ENCODE measurements at regions not wholly inside any gene's neighbourhood (a gene's known extent, or its start where the extent isn't known, plus 50 kb on each side); places are given as distances from the start of the nearest gene placed in this dataset.

GRCh38 chr15:70478251-70478990 is 284.9 kb downstream of the UACA start:
- no peak overlapping the region for H3K4me3 ChIP-seq (ENCODE audit: control insufficient read depth, low read depth, low read length)
- TF ChIP-seq CTCF (IDR thresholded peaks at IDR 0.05; ENCODE audit: control insufficient read depth, insufficient read depth, low read depth, low read length, missing control alignments) = no peak
- DNase-seq (ENCODE audit: low read depth) = no peak

DNA sequence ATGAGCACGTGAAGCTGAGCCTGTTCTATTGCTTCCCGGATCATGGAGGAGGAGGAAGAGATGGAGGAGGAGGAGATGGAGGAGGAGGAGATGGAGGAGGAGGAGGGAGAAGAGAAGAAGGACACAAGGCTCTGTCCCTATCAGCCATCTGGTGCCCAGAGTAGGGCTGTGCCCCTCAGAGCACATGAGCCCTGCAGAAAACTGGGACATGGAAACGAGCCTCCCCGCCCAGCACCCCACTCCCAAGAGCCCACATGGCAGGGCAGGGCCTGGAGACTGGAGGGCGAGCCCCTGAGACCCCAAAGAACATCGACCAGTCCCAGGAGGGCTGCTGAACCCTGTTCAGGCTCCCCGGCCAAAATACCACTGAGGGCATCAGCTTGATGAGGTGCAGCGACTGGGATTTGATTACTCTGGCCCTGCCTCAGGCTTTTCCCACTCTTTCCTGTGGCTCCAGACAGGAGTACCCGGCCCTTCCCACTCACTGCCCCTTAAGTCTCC is 285.6 kb downstream of the UACA start:
- no peak overlapping the region for H3K4me3 ChIP-seq (ENCODE audit: control insufficient read depth, low read depth, low read length)
- TF ChIP-seq CTCF (IDR thresholded peaks at IDR 0.05; ENCODE audit: control insufficient read depth, insufficient read depth, low read depth, low read length, missing control alignments) = no peak
- no peak for DNase-seq (ENCODE audit: low read depth)

DNA sequence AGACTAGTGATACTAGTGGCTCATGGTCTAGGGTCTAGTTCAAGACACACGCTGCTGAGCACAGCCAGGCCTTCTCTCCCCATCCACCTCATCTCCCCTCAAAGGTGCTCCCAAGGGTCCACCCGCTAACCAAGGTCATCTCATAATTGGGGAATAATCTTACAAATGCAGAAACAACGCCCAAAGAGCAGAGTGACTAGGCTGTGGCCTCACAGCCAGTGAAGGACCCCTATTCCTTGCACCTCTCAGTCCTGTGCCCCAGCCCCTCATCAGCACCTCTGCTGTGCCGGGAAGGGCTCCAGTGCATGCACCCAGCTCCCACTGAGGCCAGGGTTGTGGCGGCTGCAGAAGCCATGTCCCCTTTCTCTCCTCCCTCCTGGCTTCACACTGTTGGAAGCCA is 286.9 kb downstream of the UACA start:
- no peak for TF ChIP-seq CTCF (IDR thresholded peaks at IDR 0.05; ENCODE audit: control insufficient read depth, insufficient read depth, low read depth, low read length, missing control alignments)
- no peak overlapping the region for H3K4me3 ChIP-seq (ENCODE audit: control insufficient read depth, low read depth, low read length)
- no peak for DNase-seq (ENCODE audit: low read depth)

DNA sequence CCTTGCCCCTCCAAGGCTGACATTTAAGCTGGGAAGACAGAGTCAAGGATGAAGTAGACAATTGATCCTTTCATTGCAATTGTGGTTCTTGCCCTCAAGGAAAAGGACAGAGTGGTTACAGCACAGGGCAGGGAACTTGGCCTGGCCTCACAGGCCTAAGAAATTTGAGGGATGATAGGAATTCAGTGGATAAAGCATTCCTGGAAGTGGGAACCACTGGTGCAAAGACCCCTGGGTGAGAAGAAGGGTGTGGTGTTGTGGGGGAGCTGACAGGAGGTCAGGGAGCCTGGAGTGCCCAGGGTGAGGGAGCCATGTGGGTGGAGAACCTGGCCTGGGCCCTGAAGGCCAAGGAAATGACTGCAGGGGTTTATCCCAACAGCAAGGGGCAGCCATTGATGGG is 287.4 kb downstream of the UACA start:
- H3K4me3 ChIP-seq (ENCODE audit: control insufficient read depth, low read depth, low read length) = no peak overlapping the region
- DNase-seq (ENCODE audit: low read depth) = no peak
- no peak for TF ChIP-seq CTCF (IDR thresholded peaks at IDR 0.05; ENCODE audit: control insufficient read depth, insufficient read depth, low read depth, low read length, missing control alignments)

DNA sequence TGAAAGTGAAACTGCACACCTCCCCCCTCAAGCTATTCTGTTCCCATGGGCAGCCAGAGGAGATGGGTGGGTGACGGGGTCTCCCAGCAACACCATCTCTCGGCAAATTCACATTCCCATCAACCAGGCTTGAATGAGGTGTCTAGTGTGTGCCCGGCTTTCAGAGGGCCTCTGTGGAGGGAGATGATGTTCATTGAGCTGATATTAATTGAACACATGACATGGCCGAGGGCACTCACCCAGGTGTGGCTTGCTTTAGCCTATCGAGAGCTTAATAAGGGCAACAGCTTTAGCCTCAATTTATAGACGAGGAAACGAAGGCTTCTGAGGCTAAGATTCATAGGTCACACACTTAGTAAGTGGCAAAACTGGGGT is 288.0 kb downstream of the UACA start:
- no peak for DNase-seq (ENCODE audit: low read depth)
- no peak for TF ChIP-seq CTCF (IDR thresholded peaks at IDR 0.05; ENCODE audit: control insufficient read depth, insufficient read depth, low read depth, low read length, missing control alignments)
- peak overlapping the region; percentile 19 for H3K4me3 ChIP-seq (ENCODE audit: control insufficient read depth, low read depth, low read length)

DNA sequence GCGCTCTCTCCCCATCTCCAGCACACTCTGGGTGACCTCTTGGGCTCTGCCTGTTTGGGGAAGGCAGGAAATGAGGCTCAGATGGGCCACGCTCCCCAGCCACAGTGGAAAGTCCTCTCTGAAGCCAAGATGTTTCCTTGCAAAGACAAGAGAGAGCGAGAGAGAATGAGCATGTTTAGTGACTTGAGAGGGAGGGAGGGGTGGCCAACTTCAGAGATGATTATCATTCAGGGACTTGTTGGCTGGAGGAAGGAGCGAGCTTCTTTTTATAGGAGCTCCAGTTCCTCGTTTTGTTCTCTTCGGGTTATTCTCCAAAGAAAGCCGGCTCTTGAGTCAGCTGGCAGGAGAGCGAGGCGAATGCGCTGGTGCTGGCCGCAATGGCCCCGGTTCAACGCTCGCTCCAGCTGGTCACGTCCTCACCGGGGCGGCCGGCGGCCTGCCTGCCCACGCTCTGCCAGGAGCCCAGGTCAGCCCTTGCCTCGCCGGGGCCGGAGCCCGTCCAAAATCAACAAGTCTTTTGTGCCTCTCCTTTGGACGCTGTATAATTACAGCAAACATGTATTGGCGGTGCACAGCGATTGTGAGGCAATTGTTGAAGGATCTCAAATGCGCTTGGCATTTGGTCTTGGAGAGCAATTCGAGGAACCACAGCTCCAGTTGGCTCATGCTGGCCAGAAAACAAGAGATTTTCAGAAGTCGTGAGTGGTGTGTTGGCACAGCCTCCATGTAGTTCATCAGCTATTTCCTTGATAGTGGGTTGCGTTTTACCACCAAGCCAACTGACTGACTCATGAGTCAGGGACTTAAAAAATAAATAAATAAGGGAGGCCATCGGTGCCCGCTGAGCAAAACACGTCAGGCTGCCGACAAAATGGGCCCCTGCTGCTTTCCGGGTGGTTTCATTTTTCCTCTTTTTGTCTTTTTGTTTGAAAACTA is 288.6 kb downstream of the UACA start:
- peak overlapping the region; percentile 19 for H3K4me3 ChIP-seq (ENCODE audit: control insufficient read depth, low read depth, low read length)
- DNase-seq (ENCODE audit: low read depth) = peak; percentile 99
- no peak for TF ChIP-seq CTCF (IDR thresholded peaks at IDR 0.05; ENCODE audit: control insufficient read depth, insufficient read depth, low read depth, low read length, missing control alignments)

All from AG09309 (cell line).